ENCODE measurements at regions not wholly inside any gene's neighbourhood (a gene's known extent, or its start where the extent isn't known, plus 50 kb on each side); places are given as distances from the start of the nearest gene placed in this dataset.

DNA sequence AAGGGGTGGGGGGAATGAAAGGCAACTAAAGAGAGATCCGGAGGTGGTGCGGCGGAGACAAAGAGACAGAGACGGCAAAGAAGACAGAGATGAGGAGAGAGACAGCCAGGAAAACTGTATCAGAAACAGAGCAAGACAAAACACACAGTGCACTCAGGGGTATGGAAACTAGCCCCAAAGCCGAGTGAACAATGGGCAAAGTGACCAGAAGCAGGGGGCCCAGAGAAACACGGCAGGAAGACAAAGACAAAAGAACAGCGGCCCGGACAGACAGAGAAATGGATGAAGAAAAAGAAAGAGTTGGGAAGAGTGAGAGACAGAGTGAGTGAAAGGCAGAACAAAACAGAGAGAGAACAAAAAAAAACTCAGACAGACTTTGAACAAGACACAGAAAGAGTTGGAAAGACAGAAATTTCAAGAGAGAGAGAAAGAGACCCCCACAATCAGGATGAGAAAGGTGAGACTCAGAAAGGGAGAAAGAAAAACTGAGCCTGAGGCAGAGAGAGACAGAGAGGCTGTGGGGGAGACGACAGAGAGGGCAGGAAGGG, 60.6 kb upstream of the PAX2 start:
- Histone ChIP-seq H3K9me1 (replicated peaks; ENCODE audit: control insufficient read depth, extremely low read depth, insufficient read depth, low read length) (no peaks in the 10 kb centered on the region), H4K20me1 (replicated peaks; ENCODE audit: control insufficient read depth, extremely low read depth, insufficient read depth, low read length) (no peaks in the 10 kb centered on the region), H3K27ac (ENCODE audit: insufficient read depth, low read depth, low read length) (no peak overlapping the region), H3K4me1 (ENCODE audit: control insufficient read depth, extremely low read depth, insufficient read depth, low read length) (no peaks in the 10 kb centered on the region), H3K36me3 (ENCODE audit: control insufficient read depth in 2 of 2, extremely low read depth in 1 of 2, insufficient read depth in 2 of 2, low read length in 2 of 2) (no peaks in the 10 kb centered on the region), H3K27me3 (ENCODE audit: control insufficient read depth in 2 of 2, insufficient read depth in 2 of 2, low read length in 2 of 2) (peaks cover 59 to 72% of the 10 kb centered on the region in 2 experiments), H3K79me2 (ENCODE audit: control insufficient read depth, insufficient read depth, low read length) (no peaks in the 10 kb centered on the region), H3K4me3 (replicated peaks in 1 of 3; ENCODE audit: insufficient read depth in 1 of 3, low read depth in 1 of 3, low read length in 3 of 3) (no peak overlapping the region), H3K9me3 (replicated peaks; ENCODE audit: control insufficient read depth, insufficient read depth, low read length) (no peaks in the 10 kb centered on the region), H3K9ac (replicated peaks; ENCODE audit: extremely low read depth, insufficient read depth, low read length) (no peak overlapping the region), H2AFZ (ENCODE audit: low read depth, low read length) (no peak overlapping the region), H3K4me2 (ENCODE audit: insufficient read depth, low read length) (no peak overlapping the region)
- TF ChIP-seq GATA2 (IDR thresholded peaks at IDR 0.05; ENCODE audit: insufficient read depth, insufficient read length, low read depth, low read length) = no peak
- TF ChIP-seq, protein P1, sequence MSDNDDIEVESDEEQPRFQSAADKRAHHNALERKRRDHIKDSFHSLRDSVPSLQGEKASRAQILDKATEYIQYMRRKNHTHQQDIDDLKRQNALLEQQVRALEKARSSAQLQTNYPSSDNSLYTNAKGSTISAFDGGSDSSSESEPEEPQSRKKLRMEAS (IDR thresholded peaks at IDR 0.05; ENCODE audit: insufficient read depth, insufficient read length) = no peak
- no peak for TF ChIP-seq MYC (IDR thresholded peaks at IDR 0.05; ENCODE audit: low read depth, low read length)
- TF ChIP-seq POLR2A (IDR thresholded peaks at IDR 0.05; ENCODE audit: low read depth, low read length) = no peak
- TF ChIP-seq JUN (IDR thresholded peaks at IDR 0.05; ENCODE audit: borderline replicate concordance, insufficient read depth, insufficient read length, low read depth) = no peak
- no peak for TF ChIP-seq FOS (IDR thresholded peaks at IDR 0.05; ENCODE audit: borderline replicate concordance, insufficient read depth, low read length)
- TF ChIP-seq EZH2 (IDR thresholded peaks at IDR 0.05; ENCODE audit: borderline replicate concordance, low read depth, low read length, severe bottlenecking) = no peak
- TF ChIP-seq, protein P2, sequence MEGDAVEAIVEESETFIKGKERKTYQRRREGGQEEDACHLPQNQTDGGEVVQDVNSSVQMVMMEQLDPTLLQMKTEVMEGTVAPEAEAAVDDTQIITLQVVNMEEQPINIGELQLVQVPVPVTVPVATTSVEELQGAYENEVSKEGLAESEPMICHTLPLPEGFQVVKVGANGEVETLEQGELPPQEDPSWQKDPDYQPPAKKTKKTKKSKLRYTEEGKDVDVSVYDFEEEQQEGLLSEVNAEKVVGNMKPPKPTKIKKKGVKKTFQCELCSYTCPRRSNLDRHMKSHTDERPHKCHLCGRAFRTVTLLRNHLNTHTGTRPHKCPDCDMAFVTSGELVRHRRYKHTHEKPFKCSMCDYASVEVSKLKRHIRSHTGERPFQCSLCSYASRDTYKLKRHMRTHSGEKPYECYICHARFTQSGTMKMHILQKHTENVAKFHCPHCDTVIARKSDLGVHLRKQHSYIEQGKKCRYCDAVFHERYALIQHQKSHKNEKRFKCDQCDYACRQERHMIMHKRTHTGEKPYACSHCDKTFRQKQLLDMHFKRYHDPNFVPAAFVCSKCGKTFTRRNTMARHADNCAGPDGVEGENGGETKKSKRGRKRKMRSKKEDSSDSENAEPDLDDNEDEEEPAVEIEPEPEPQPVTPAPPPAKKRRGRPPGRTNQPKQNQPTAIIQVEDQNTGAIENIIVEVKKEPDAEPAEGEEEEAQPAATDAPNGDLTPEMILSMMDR (IDR thresholded peaks at IDR 0.05; ENCODE audit: extremely low read depth in 1 of 2, insufficient read depth in 1 of 2, low read depth in 1 of 2, low read length in 2 of 2) = no peak
- FAIRE-seq (no peak), DNase-seq (ENCODE audit: low read depth, low spot score) (no peak)
- intact Hi-C loops (cut with micrococcal nuclease) (no loop called here), dilution Hi-C loops (cut with MboI; ENCODE audit: extremely low pct_ligation_motif_present, low sequenced_read_pairs) (no loop called here)
- ChIA-PET POLR2A (no interaction called here), CTCF (interaction anchor here (0.9 kb wide), 1 partner anchor 932 kb away, joined by 3 read pairs; no protein-coding TSS in a partner anchor)
- BruUV-seq (replicated peaks) = no TSS peak

Data from endothelial cell of umbilical vein (primary cell).